DND-41 (cell line): ENCODE measurements at regions not wholly inside any gene's neighbourhood (a gene's known extent, or its start where the extent isn't known, plus 50 kb on each side); places are given as distances from the start of the nearest gene placed in this dataset.

Experiments used
- ATAC-seq: fragments of 200-7000 bp; cut with Tn5 transposase; 3 replicates; pipeline ENCODE4 v1.9.1; 2021; ENCODE audit warnings: low read depth; ENCODE audit not compliant: insufficient read depth
- DNase-seq: peaks from one replicate; pipeline ENCODE4 v3.0.0-alpha.2; 2020
- H2AFZ ChIP-seq: 2 replicates; pipeline ENCODE4 v1.6.0; 2012; ENCODE audit warnings: low read depth, low read length
- H3K27ac ChIP-seq: 2 replicates; pipeline ENCODE4 v1.5.1; 2012; ENCODE audit warnings: low read length, inconsistent platforms
- H3K27me3 ChIP-seq: fragments of 200-600 bp; sonication (generic); 2 replicates; pipeline ENCODE4 v1.6.0; 2012; ENCODE audit warnings: low read length, mild to moderate bottlenecking, inconsistent platforms; ENCODE audit not compliant: insufficient read depth, poor library complexity
- H3K36me3 ChIP-seq: 2 replicates; pipeline ENCODE4 v1.5.1; 2012; ENCODE audit warnings: low read length, inconsistent platforms; ENCODE audit not compliant: insufficient read depth
- H3K4me1 ChIP-seq: 2 replicates; pipeline ENCODE4 v1.5.1; 2012; ENCODE audit warnings: mild to moderate bottlenecking, low read length; ENCODE audit not compliant: insufficient read depth
- H3K4me2 ChIP-seq: 2 replicates; pipeline ENCODE4 v1.6.0; 2012; ENCODE audit warnings: mild to moderate bottlenecking, moderate library complexity, low read length, inconsistent platforms; ENCODE audit not compliant: insufficient read depth
- H3K4me3 ChIP-seq, 2 experiments: fragments of 200-600 bp in 1 of 2; shearing (Covaris generic) in 1 of 2; 2 replicates each; pipeline ENCODE4 v1.5.1; 2012 to 2016; ENCODE audit warnings: inconsistent platforms in 2 of 2, low read length in 2 of 2, mild to moderate bottlenecking in 2 of 2, low read depth in 1 of 2, moderate library complexity in 1 of 2
- H3K79me2 ChIP-seq: 2 replicates; pipeline ENCODE4 v1.6.0; 2012; ENCODE audit warnings: low read length, inconsistent platforms; ENCODE audit not compliant: insufficient read depth
- H3K9ac ChIP-seq: 2 replicates; pipeline ENCODE4 v1.6.0; 2012; ENCODE audit warnings: low read depth, mild to moderate bottlenecking, inconsistent platforms, low read length, moderate library complexity
- H3K9me3 ChIP-seq: 2 replicates; pipeline ENCODE4 v1.5.1; 2012; ENCODE audit warnings: low read length, moderate library complexity, mild to moderate bottlenecking, inconsistent platforms; ENCODE audit not compliant: insufficient read depth, severe bottlenecking
- H4K20me1 ChIP-seq: 2 replicates; pipeline ENCODE4 v1.6.0; 2012; ENCODE audit warnings: low read length; ENCODE audit not compliant: insufficient read depth
- EZH2 ChIP-seq: IDR thresholded peaks from 3 replicates; pipeline ENCODE4 v1.6.1; 2012; ENCODE audit warnings: borderline replicate concordance, low read depth, mild to moderate bottlenecking, moderate library complexity, low read length, inconsistent platforms; ENCODE audit not compliant: severe bottlenecking
- TF ChIP-seq, protein P1 (sequence below): IDR thresholded peaks from 2 replicates; pipeline ENCODE4 v1.5.1; 2012; ENCODE audit warnings: borderline replicate concordance, low read length, moderate library complexity, mild to moderate bottlenecking; ENCODE audit not compliant: poor library complexity, severe bottlenecking; ENCODE audit errors: extremely low read depth

DNA sequence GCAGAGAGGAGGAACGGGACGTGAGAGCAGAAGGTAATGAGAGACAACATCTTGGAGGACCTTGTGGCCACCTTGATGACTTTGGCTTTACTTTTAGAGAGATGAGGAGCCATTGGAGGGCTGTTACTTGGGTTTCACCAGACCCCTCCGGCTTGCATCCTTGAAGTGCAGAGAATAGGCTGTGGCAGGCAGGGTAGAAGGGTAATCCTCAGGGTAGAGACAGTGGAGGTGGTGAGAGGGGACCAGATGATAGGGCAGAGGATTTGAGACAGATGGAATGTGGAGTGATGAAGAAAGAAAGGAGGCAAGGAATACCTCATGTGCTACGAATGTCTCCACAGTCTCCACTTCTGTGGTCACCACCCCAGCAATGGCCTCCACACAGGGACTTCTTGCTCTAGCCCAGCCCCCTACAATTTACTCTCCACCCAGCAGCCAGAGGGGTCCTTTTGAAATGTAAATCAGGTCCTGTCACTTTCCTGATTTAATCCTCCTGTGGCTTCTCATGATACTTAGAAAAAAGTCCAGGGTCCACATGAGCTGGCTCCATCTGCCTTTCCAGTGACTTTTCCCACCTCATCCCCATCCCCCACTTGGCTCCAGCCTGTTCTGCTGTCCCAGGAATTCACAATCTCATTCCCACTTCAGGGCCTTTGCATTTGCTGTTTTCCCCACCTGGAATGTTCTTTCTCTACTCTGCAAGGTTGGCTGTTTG lies 115.0 kb downstream of the PJA1 start:
- no peak overlapping the region for H3K27ac ChIP-seq
- H3K79me2 ChIP-seq, result no peaks in the 10 kb centered on the region
- TF ChIP-seq, protein P1, sequence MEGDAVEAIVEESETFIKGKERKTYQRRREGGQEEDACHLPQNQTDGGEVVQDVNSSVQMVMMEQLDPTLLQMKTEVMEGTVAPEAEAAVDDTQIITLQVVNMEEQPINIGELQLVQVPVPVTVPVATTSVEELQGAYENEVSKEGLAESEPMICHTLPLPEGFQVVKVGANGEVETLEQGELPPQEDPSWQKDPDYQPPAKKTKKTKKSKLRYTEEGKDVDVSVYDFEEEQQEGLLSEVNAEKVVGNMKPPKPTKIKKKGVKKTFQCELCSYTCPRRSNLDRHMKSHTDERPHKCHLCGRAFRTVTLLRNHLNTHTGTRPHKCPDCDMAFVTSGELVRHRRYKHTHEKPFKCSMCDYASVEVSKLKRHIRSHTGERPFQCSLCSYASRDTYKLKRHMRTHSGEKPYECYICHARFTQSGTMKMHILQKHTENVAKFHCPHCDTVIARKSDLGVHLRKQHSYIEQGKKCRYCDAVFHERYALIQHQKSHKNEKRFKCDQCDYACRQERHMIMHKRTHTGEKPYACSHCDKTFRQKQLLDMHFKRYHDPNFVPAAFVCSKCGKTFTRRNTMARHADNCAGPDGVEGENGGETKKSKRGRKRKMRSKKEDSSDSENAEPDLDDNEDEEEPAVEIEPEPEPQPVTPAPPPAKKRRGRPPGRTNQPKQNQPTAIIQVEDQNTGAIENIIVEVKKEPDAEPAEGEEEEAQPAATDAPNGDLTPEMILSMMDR, result no peak
- no peak for TF ChIP-seq EZH2
- DNase-seq, result no peak
- H3K4me1 ChIP-seq, result no peaks in the 10 kb centered on the region
- H3K27me3 ChIP-seq, result no peaks in the 10 kb centered on the region
- no peaks in the 10 kb centered on the region for H4K20me1 ChIP-seq
- no peak overlapping the region for H3K4me3 ChIP-seq
- no peak overlapping the region for H2AFZ ChIP-seq
- H3K9me3 ChIP-seq, result no peaks in the 10 kb centered on the region
- no peaks in the 10 kb centered on the region for H3K36me3 ChIP-seq
- H3K4me2 ChIP-seq, result no peak overlapping the region
- ATAC-seq, result no peak
- no peak overlapping the region for H3K9ac ChIP-seq

DNA sequence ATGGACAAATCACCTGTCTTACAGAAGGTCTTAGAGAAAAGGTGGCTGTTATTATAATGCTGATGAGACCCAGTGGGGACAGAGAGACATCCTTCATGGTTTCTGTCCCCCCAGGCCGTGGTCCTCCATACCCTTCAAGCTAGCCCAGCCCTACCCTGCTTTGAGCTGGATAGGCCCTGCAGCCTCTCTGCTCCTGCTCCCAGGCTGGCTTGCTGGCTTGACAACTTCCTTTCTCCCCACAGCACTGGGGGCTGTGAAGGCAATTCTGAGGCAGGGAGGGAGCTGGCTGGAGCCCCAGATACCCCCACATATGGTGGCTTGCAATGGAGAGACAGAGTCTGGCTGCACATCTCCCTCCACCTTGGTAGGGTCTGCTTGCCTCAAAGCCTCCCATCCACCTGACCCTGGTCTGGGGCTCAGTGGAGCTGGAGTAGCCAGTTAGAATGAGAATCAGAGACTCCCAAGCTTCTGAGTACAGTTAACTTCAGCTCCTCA lies 118.2 kb downstream of the PJA1 start:
- DNase-seq (no peak), ATAC-seq (no peak)
- no peaks in the 10 kb centered on the region for H3K79me2 ChIP-seq
- no peaks in the 10 kb centered on the region for H3K27me3 ChIP-seq
- H3K27ac ChIP-seq, result no peak overlapping the region
- no peaks in the 10 kb centered on the region for H3K4me1 ChIP-seq
- no peaks in the 10 kb centered on the region for H3K9me3 ChIP-seq
- H2AFZ ChIP-seq, result no peak overlapping the region
- TF ChIP-seq EZH2, result no peak
- TF ChIP-seq, protein P1, result no peak
- H3K4me3 ChIP-seq, result no peak overlapping the region
- no peaks in the 10 kb centered on the region for H4K20me1 ChIP-seq
- H3K9ac ChIP-seq, result no peak overlapping the region
- H3K36me3 ChIP-seq, result no peaks in the 10 kb centered on the region
- H3K4me2 ChIP-seq, result no peak overlapping the region

DNA sequence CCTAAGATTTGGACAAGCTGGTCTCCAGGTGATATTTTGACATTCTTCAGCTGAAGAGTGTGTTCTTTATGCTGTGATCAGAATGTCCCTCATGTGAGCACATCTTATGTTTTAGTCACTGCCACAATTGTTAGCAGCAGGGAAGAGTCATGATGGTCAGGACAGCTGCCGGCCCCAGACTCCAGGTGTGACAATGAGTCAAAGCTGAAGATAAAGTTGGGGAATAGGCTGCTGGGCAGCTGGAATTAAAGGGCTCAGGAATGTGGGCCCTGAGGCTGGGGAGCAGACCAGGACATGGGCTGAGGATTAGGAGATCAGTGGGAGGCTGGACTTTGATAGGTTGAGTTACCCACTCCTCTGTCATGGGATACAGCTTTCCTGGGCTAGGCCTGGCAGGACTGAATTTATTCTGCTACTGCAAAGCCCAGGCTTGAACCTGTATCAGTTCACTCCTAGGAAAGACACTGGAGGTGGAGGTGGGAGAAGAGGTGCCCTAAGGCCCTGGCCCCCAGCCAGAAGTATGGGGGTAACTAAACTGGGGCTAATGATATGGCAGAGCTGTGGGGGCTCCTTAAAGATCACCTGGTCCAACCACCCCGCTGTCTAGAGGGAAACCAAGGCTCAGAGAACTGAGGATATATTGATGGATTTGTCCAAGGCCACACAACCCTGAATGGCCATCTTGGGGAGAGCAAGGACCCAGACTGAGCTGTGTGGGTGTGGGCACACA lies 119.5 kb downstream of the PJA1 start:
- Histone ChIP-seq H3K79me2 (no peaks in the 10 kb centered on the region), H3K27ac (no peak overlapping the region), H3K4me3 (no peak overlapping the region), H3K4me2 (no peak overlapping the region), H3K9me3 (no peaks in the 10 kb centered on the region), H3K36me3 (no peaks in the 10 kb centered on the region), H4K20me1 (no peaks in the 10 kb centered on the region), H2AFZ (no peak overlapping the region), H3K27me3 (no peaks in the 10 kb centered on the region), H3K9ac (no peak overlapping the region), H3K4me1 (no peaks in the 10 kb centered on the region)
- no peak for DNase-seq
- no peak for ATAC-seq
- TF ChIP-seq, protein P1, result no peak
- TF ChIP-seq EZH2, result no peak
